ENCODE measurements at regions not wholly inside any gene's neighbourhood (a gene's known extent, or its start where the extent isn't known, plus 50 kb on each side); places are given as distances from the start of the nearest gene placed in this dataset.

DNA sequence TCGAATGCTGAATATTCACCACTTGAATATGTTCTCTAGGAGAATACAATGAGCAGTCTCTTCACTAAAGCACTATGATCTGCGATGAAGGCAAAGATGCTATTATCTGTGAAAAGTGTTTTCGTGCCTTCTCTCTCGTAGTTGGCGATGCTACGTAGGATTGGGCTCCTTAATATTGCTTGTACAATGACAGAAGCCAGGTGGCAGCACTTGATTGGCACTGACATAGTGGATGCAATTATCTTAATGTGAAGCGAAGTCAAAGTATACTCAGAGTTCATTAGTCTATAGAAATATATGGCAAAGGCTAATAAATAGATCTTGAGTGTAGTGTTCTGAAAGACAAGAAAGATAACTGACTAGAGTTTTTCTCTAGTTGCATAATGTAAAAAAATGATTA is 1135.7 kb upstream of the AGA start:
- TF ChIP-seq, protein P1, sequence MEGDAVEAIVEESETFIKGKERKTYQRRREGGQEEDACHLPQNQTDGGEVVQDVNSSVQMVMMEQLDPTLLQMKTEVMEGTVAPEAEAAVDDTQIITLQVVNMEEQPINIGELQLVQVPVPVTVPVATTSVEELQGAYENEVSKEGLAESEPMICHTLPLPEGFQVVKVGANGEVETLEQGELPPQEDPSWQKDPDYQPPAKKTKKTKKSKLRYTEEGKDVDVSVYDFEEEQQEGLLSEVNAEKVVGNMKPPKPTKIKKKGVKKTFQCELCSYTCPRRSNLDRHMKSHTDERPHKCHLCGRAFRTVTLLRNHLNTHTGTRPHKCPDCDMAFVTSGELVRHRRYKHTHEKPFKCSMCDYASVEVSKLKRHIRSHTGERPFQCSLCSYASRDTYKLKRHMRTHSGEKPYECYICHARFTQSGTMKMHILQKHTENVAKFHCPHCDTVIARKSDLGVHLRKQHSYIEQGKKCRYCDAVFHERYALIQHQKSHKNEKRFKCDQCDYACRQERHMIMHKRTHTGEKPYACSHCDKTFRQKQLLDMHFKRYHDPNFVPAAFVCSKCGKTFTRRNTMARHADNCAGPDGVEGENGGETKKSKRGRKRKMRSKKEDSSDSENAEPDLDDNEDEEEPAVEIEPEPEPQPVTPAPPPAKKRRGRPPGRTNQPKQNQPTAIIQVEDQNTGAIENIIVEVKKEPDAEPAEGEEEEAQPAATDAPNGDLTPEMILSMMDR (IDR thresholded peaks at IDR 0.05 in 4 of 5, conservative IDR thresholded peaks at IDR 0.05 in 1 of 5), result no peak
- no peak for TF ChIP-seq POLR2A (IDR thresholded peaks at IDR 0.05)

Data from gastrocnemius medialis (tissue), 4 donors.